HG03045 (cell line): ENCODE measurements at regions not wholly inside any gene's neighbourhood (a gene's known extent, or its start where the extent isn't known, plus 50 kb on each side); places are given as distances from the start of the nearest gene placed in this dataset.
"Not testable (repeated sequence)": the region's sequence is repeated elsewhere in the genome, so short reads cannot be mapped to it uniquely, and the experiment has no call there.

Experiments
- ATAC-seq: cut with Tn5 transposase; IDR thresholded peaks from one replicate; pipeline ENCODE4 v1.9.1; 2021; ENCODE audit warnings: mild to moderate bottlenecking, moderate library complexity; ENCODE audit not compliant: unreplicated experiment

DNA sequence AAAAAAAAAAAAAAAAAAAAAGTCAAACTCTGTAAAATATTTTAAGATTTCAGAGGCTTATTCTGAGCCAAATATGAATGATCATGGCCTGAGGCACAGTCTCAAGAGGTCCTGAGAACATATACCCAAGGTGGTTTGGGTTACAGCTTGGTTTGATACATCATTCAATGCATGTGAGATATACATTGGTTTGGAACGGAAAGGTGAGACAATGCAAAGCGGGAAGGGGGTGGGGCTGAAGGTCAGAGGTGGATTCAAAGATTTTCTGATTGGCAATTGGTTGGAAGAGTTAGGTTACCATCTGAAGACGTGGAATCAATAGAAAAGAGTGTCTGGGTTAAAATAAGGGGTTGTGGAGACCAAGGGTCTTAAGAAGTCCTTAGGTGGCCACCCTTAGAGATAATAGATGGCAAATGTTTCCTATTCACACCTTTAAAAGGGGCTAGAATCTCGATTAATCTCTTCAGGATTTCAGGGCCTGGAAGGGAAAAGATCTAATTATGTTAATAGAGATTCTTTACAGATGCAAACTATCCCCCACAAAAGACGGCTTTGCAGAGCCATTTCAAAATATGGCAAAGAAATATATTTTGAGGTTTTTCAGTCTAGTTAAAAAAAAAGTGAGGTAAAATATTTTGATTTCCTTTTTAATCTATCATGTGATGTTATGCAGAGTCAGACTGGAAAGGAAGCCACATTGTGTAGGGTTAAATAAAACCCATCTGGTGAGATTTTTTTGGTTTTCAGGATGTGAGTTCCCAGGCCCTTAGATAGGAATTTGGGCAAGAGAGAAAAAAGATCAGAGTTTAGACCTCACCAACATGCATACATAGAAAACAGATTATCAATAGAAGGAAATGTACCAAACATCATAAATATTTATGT is 173.8 kb upstream of the CNOT2 start:
- no peak for ATAC-seq

DNA sequence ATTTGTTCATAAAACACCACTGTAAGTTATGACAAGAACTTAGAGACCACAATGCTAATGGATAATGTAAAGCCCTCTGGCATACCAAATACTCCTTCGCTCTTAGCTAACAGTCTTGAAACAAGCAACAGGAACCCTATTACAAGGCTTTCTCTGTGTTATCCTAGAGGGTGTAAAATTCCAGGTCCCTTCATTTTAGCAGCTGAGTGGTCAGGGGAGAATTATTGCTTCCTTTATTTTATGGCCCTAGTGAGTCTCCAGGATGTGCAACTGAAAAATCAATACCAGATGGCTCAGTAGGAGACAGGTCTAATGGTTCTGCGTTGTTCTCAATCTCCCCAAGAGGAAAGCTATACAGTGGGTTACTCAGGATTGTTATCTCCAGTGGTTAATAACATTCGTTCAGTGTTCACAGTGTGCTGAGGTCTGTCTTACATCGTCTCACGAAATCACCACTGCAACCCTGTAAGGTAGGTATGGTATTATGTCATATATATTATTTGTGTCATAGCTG is 172.7 kb upstream of the CNOT2 start:
- no peak for ATAC-seq

DNA sequence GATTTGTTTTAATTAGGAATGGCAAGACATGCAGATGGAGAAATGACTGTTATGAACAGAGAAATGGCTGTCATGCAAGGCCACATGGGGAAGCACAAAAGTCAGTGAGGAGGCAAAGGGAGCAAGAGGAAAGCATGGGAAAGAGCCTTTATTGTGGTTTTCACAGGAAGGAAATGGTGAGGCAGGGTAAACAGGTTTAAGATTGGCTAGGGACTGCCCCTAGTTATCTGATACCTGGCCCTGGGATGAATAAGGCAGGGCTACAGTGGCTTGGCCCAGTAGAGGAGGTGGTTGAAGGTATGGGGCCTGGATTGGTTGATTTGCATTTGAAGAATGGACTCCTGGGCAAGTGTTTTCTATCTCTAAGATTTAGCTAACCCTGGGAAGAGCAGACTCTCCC is 168.7 kb upstream of the CNOT2 start:
- no peak for ATAC-seq

DNA sequence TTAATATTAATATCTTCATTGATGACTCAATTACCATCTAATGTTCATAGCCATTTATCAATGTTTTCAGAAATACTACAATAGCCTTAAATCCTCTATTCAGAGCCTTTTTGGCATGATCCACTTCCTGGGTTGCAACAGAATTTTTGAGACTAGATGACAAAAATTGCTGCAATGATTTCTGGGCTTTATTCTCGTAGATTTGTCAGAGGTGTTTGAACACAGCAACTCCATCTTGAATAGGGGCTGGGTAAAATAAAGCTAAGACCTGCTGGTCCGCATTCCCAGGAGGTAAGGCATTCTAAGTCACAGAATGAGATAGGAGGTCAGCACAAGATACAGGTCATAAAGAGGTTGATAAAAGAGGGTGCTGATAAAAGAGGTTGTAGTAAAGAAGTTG is 165.8 kb upstream of the CNOT2 start:
- ATAC-seq, result no peak

DNA sequence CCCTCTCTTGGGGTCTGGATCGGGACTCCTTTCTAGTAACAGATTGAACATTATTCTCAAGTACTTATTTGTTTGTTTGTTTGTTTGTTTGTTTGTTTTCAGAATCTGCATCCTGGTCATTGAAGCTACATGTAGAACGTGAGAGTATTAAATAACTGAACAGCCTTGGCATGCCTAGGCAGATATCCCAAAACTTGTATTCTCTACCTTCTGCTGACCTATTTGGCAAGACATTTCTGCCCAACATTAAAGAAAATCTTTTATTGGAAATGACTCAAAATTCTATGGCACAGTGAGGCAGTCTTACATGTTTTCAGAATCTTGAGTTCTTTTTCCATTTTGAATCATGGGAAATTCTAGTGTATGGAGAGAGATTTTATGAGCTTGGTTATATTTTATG is 165.1 kb upstream of the CNOT2 start:
- no peak for ATAC-seq

DNA sequence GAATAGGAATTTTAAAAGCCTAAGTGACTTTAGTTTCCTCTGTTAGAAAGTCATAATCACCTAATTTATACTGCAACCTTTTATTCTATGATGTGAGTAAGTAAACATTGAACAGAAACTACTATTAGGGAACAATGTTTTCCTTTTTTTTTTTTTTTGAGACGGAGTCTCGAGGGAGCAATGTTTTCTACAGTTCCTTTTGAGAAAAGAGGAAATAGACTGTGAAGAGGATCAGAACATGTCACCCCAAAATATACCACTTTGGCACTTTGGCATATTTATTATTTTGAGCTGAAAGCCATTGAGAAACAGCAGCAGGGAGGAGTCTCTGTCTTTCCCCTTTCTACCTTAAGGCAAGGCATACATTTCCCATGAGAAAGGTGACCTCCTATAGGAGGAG is 162.7 kb upstream of the CNOT2 start:
- no peak for ATAC-seq

DNA sequence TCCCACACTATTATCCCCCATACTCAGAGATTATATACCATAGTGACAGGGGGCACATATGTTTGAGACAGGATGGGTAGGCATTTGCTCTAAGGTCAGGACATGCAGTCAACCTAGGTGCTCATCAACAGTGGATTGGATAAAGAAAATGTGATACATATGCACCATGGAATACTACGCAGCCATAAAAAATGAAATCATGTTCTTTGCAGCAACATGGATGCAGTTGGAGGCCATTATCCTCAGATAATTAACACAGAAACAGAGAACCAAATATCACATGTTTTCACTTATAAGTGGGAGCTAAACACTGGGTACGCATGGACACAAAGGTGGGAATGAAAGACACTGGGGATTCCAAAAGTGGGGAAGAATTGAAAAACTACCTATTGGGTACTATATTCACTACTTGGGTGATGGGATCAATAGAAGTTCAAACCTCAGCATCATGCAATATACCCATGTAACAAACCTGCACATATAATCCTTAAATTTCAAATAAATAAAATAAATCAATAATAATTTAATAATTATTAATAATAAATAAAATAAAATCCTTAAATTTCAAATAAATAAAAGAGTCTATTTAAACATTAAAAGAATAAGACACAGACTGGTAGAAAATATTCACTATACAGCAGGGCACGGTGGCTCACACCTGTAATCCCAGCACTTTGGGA is 160.1 kb upstream of the CNOT2 start:
- no peak for ATAC-seq

DNA sequence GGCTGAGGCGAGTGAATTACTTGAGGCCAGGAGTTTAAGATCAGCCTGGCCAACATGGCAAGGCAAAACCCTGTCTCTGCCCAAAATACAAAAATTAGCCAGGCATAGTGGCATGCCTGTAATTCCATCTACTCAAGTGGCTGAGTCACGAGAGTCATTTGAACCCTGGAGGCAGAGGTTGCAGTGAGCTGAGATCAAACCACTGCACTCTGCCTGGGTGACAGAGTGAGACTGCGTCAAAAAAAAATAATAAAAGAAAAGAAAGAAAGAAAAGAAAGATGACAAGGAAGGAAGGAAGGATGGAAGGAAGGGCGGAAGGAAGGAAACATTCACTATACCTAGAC is 159.6 kb upstream of the CNOT2 start:
- ATAC-seq, result no peak

DNA sequence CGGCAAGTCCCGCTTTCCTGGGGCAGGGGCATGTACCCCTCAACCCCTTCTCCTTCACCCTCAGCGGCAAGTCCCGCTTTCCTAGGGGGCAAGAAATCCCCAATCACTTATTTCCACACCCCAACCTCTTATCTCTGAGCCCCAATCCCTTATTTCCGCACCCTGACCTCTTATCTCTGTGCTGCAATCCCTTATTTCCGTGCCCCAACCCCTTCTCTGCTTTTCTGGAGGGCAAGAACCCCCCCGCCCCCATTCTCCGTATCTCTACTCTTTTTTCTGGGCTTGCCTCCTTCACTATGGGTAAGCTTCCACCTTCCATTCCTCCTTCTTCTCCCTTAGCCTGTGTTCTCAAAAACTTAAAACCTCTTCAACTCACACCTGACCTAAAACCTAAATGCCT is 156.9 kb upstream of the CNOT2 start:
- not testable (repeated sequence) for ATAC-seq

DNA sequence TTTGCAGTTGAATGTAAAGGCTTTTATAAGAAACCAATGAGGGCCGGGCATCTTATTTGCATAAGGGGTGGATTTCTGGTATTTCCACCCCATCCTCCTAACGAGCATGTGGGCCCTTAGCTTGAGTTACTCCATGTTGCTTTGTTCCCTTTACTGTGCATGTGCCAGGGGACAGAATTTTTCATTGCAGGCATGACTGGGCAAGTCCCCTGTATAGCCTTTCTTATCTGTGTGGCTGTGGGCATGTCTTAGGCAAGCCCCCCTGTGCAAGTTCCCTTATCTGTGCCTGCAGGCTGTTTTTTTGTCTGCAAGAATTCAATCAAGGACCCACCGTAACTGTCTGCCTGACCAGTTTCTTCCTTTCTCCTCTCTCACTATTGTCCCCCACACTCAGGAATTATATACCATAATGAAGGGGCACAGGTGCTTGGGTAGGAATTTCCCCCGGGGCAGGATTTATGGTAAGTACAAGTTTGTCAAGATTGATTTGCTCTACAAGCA is 152.2 kb upstream of the CNOT2 start:
- no peak for ATAC-seq

DNA sequence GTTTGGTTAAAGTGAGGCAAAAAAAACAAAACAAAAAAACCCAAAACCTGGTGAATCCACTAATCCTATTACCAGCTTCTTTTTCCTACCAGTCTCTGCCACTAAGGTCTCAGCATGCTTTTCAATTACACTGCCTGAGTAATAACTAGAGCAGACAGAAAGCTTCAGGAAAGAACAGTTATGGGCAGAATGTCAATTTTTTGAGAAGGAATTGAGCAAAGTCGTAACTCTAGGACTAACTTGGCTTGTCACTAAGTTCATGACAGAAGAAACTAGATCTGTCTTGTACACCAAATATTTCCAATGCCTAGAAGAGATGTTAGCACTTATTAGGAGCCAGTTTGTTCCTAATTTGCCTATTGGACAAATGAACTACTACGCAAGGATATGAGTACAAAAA is 148.8 kb upstream of the CNOT2 start:
- no peak for ATAC-seq

DNA sequence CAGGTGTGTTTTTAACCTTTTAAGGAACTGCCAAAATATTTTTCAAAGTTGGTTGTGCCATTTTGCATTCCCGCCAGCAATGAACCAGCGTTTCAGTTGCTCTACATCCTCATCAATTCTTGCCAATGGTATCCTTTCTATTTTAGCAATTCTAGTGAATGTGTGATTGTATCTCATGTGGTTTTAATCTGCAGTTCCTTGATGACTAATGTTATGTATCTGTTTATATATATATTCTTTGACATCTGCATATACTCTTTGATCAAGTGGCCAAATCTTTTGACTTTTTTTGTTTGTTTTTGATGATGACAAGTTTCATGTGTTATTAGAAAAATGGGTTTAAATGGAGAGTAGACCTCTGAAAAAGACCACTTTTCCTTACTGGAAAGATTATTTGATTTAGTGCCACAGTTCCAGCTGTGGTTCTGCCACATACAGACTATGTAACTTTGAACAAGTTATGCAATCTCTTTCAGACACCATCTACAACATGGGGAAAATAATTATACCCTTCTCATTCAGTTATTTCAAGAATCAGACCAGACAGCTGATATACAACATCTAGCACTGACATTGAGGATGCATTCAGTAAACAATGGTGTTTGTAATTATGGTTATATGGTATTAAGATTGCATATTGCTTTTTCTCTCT is 146.3 kb upstream of the CNOT2 start:
- ATAC-seq, result no peak

DNA sequence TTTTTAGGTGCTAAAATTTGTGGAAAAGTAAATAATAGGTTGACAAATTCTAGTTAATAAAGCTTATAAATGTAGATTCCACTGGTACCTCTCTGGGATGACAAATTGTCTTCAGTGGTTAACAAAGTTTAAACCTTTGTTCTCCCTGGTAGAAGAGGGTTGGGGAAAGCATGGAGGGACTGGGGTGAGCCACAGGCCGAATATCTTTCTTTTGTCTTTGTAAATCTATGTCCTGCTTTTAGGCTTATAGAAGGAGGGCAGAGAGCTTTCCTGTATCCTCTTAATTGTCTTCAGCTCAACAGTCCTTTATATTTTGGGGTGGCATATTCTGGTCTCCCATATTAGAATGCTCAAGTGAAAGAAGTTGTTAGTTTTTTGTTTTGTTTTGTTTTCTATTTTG is 142.2 kb upstream of the CNOT2 start:
- no peak for ATAC-seq

DNA sequence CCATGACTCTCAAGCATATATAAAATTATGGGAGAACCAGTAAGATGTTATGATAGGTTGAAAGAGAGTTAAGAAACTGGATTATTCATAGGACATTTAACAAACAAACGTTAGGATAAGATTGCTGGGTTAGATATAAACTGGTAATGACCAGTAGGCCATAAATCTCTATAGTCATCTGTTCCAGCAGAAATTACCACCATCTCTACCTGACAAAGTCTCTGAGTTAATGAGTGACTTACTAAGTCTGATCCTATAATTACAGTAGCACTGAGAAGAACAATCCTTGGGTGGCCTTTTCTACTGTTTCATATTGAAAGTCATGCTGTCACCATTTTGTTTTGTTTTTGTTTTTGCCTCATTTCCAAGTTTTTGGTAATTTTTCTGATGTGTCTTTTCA is 136.9 kb upstream of the CNOT2 start:
- ATAC-seq, result no peak

DNA sequence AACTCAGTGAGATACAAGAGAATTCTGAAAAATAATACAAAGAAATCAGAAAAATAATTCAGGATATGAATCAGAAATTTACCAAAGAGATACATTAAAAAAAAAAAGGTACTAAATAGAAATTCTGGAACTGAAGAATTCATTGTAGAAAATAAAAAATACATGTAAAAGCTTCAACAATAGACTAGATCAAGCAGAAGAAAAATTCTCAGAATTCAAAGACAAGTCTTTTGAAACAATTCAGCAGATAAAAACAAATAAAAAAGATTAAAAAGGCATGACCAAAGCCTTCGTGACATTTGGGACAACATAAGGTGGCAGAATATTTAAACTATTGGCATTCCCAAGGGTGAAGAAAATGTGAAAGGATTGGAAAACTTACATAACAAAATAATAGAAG is 133.1 kb upstream of the CNOT2 start:
- ATAC-seq, result no peak

DNA sequence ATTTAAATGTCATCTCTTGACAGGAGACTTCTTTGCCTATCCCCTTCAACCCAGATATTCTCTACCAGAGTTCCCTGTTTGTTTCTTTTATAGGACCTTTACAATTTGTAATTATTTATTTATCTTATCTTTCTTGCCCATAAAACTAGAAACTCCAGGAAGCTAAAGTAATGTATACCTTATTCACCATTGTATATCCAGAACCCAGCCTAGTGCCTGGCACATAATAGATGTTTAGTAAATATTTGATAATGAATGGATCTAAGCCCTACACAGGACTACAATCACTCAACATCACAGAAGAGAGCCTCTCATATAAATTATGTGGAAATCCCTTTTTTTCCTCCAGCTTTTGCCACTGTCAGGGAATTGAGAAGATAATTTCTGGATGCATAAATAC is 125.6 kb upstream of the CNOT2 start:
- ATAC-seq, result no peak

DNA sequence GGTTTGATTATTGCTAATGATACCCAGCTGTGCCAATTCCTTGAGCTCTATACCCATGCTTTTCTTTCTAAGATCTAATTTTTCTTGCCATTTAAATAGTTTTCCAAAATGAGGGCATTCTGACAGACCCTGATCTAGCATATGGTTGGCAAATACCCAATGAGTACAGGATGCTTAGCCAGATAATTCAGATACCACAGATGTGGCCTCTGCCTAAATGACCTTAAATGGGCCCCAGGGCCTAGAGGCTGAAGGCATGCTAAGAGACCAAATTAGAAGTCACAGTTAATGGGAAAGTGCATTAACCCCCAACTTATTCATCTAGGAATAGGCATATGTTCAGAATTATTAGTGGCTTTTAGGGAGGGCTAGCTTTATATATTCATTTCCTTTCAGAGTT is 122.3 kb upstream of the CNOT2 start:
- ATAC-seq, result no peak

DNA sequence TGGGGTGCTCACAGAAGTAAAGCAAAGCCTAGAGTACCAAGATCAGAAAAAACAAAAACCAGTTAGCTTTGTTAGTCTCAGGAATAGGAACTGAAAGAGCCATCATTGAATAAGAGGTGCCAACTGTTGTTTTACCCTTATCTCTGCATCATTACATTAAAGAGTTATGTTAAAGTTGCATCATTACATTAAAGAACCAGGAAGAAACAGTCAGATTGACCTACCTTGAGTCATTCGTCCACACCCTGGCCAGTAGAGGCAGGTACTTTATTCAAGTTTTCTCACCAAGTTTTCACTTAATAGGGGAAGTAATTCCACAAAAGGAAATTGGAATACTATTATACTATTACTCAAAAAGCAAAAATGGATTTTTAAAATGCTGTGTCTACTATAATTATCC is 121.7 kb upstream of the CNOT2 start:
- no peak for ATAC-seq

DNA sequence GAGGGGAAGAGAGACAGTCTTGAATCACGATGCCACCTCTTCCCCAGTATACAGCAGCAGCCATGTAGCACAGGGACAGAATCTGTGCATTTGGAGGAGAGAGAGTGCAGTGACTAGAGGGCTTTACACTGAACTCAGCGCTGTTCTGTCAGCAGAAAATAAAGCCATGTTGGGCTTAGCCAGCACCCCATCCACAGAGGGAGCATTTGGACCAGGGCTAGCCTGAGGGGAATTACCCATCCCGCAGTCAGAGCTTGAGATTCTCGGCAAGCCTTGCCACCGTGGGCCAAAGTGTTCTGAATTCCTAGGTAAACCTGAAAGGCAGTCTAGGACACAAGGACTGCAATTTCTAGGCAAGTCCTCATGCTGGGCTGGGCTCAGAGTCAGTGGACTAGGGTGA is 120.4 kb upstream of the CNOT2 start:
- no peak for ATAC-seq

DNA sequence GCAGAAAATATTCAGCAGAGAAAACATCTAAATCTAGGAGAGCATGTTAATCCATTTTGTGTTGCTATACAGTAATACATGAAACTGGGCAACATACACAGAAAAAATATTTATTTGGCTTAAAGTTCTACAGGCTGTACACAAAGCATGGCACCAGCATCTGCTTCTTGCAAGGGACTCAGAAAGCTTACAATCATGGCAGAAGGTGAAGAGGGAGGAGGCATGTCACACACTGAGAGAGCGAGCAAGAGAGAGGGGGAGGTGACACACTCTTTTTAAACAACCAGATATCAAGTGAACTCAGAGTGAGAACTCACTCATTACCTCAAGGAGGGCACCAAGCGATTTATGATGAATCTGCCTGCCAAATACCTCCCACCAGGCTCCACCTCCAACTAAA is 94.2 kb upstream of the CNOT2 start:
- no peak for ATAC-seq

DNA sequence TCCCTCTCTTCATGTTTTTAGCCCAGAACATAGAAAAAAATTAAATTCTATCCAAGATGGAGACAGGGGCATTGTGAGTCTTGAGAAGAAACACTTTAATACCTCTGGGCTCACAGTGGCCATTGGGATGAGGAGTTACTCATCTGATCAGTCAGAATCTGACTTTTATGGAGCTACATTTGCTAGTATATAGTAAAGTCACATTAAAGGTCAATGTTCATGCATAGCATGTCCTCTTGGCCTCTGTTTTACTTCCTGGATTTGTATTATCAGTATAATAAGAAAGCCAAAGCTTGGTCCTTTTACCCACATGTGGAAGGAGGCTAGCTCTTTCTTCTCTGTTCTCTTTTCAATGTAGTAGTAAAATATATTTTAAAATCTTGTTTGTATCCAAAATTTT is 93.6 kb upstream of the CNOT2 start:
- no peak for ATAC-seq

DNA sequence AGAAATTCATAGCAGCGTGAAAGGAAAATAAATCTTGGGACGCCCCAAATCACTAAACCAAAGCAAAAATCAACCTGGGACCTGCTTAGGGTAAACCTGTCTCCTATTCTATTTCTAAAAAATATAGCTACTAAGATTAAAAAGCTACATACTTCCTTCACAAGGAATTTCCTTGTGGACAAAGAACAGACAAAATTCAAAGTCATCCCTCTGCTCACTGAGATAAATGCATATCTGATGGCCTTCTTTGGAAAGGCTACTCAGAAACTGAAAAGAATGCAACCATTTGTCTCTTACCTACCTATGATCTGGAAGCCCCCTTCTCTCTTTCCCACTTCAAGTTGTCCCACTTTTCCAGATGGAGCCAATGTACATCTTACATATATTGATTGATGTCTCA is 93.0 kb upstream of the CNOT2 start:
- no peak for ATAC-seq
